GM23248 (cell line): ENCODE measurements at regions not wholly inside any gene's neighbourhood (a gene's known extent, or its start where the extent isn't known, plus 50 kb on each side); places are given as distances from the start of the nearest gene placed in this dataset.

Experiments used
- DNase-seq: peaks from one replicate; pipeline ENCODE4 v3.0.0-alpha.2; 2015
- H2AFZ ChIP-seq: fragments of 200-600 bp; sonication (generic); 2 replicates; pipeline ENCODE4 v1.6.1; 2016; ENCODE audit warnings: antibody characterized with exemption
- H3F3A ChIP-seq: fragments of 200-600 bp; sonication (generic); 2 replicates; pipeline ENCODE4 v1.6.1; 2016; ENCODE audit warnings: mild to moderate bottlenecking, antibody characterized with exemption, mixed run types; ENCODE audit not compliant: insufficient read depth
- H3K27ac ChIP-seq: fragments of 200-600 bp; sonication (generic); 2 replicates; pipeline ENCODE4 v1.5.1; 2016; ENCODE audit warnings: mild to moderate bottlenecking
- H3K27me3 ChIP-seq: fragments of 200-600 bp; sonication (generic); replicated peaks from 2 replicates; pipeline ENCODE4 v1.6.1; 2016; ENCODE audit warnings: mild to moderate bottlenecking; ENCODE audit not compliant: insufficient read depth
- H3K36me3 ChIP-seq: fragments of 200-600 bp; sonication (generic); 2 replicates; pipeline ENCODE4 v1.6.1; 2016; ENCODE audit warnings: low read depth, mild to moderate bottlenecking
- H3K4me1 ChIP-seq: fragments of 200-600 bp; sonication (generic); 2 replicates; pipeline ENCODE4 v1.6.1; 2016; ENCODE audit warnings: mild to moderate bottlenecking; ENCODE audit not compliant: insufficient read depth
- H3K4me2 ChIP-seq: fragments of 200-600 bp; sonication (generic); one replicate; pipeline ENCODE4 v1.6.1; 2016; ENCODE audit warnings: mild to moderate bottlenecking; ENCODE audit not compliant: unreplicated experiment
- H3K4me3 ChIP-seq: fragments of 200-600 bp; sonication (generic); 2 replicates; pipeline ENCODE4 v1.5.1; 2016; ENCODE audit warnings: mild to moderate bottlenecking
- H3K79me2 ChIP-seq: fragments of 200-600 bp; sonication (generic); 2 replicates; pipeline ENCODE4 v1.6.1; 2016; ENCODE audit warnings: mild to moderate bottlenecking; ENCODE audit not compliant: insufficient read depth
- H3K9ac ChIP-seq: fragments of 200-600 bp; sonication (generic); 2 replicates; pipeline ENCODE4 v1.6.1; 2016; ENCODE audit warnings: mild to moderate bottlenecking
- H3K9me2 ChIP-seq: fragments of 200-600 bp; sonication (generic); 2 replicates; pipeline ENCODE4 v1.6.1; 2016; ENCODE audit warnings: mixed run types, mild to moderate bottlenecking, moderate library complexity; ENCODE audit not compliant: insufficient read depth
- H3K9me3 ChIP-seq: fragments of 200-600 bp; sonication (generic); one replicate; pipeline ENCODE4 v1.6.1; 2017; ENCODE audit warnings: low read depth
- H4K20me1 ChIP-seq: fragments of 200-600 bp; sonication (generic); 2 replicates; pipeline ENCODE4 v1.6.0; 2016; ENCODE audit not compliant: insufficient read depth
- EZH2 ChIP-seq: fragments of 200-600 bp; sonication (generic); IDR thresholded peaks from 2 replicates; pipeline ENCODE4 v1.6.1; 2018; ENCODE audit warnings: antibody characterized with exemption, mild to moderate bottlenecking; ENCODE audit not compliant: insufficient read depth, poor library complexity, severe bottlenecking
- EZH2phosphoT487 ChIP-seq: fragments of 200-600 bp; sonication (generic); IDR thresholded peaks from 2 replicates; pipeline ENCODE4 v1.6.1; 2018; ENCODE audit warnings: antibody characterized with exemption, moderate library complexity, mild to moderate bottlenecking, low read depth; ENCODE audit not compliant: insufficient read depth
- WGBS, 2 experiments: methylation state at CpG; one replicate each; pipeline ENCODE4 v1.1.6; 2015 to 2017; ENCODE audit warnings: low lambda C conversion rate in 2 of 2, low coverage in 1 of 2; ENCODE audit errors: missing lambda C conversion rate in 2 of 2; 5-methylcytosine and 5-hydroxymethylcytosine counted together
- in situ Hi-C: fragments of 300-500 bp; cut with MboI; formaldehyde crosslinking; loops from 2 replicates; pipeline ENCODE4 v1.15.0; 2020

GRCh38 chr6:132166526-132167051 lies 215.4 kb upstream of the CCN2 start:
- 45 to 67% methylated on average over 1 of the region's 1 CpG for WGBS, 2 experiments
- no peak overlapping the region for H3K27ac ChIP-seq
- H3K9ac ChIP-seq: no peak overlapping the region
- no peaks in the 10 kb centered on the region for H3F3A ChIP-seq
- TF ChIP-seq EZH2 (no peak), EZH2phosphoT487 (no peak)
- in situ Hi-C loops: no loop called here
- H3K4me2 ChIP-seq: no peak overlapping the region
- H2AFZ ChIP-seq: no peak overlapping the region
- no peaks in the 10 kb centered on the region for H3K9me3 ChIP-seq
- H3K79me2 ChIP-seq: no peaks in the 10 kb centered on the region
- H4K20me1 ChIP-seq: no peaks in the 10 kb centered on the region
- no peak overlapping the region for H3K4me3 ChIP-seq
- no peaks in the 10 kb centered on the region for H3K4me1 ChIP-seq
- H3K27me3 ChIP-seq: no peaks in the 10 kb centered on the region
- no peak for DNase-seq
- no peaks in the 10 kb centered on the region for H3K9me2 ChIP-seq
- H3K36me3 ChIP-seq: no peaks in the 10 kb centered on the region

GRCh38 chr6:132165677-132166076 lies 214.5 kb upstream of the CCN2 start:
- Histone ChIP-seq H3K4me2 (no peak overlapping the region), H3K9ac (no peak overlapping the region), H3K79me2 (no peaks in the 10 kb centered on the region), H4K20me1 (no peaks in the 10 kb centered on the region), H3F3A (no peaks in the 10 kb centered on the region), H3K9me3 (no peaks in the 10 kb centered on the region), H3K36me3 (no peaks in the 10 kb centered on the region), H3K27me3 (no peaks in the 10 kb centered on the region), H3K4me3 (no peak overlapping the region), H3K27ac (no peak overlapping the region), H3K4me1 (peaks cover 4% of the 10 kb centered on the region; the same call in 1 of the 2 replicates), H2AFZ (no peak overlapping the region), H3K9me2 (no peaks in the 10 kb centered on the region)
- in situ Hi-C loops: no loop called here
- TF ChIP-seq EZH2phosphoT487 (no peak), EZH2 (no peak)
- no peak for DNase-seq
- 97 to 99% methylated on average over 2 of the region's 2 CpGs for WGBS, 2 experiments

- Histone ChIP-seq H3K27ac (no peak overlapping the region), H3K27me3 (no peaks in the 10 kb centered on the region), H3K9me2 (no peaks in the 10 kb centered on the region), H3F3A (no peaks in the 10 kb centered on the region), H3K79me2 (no peaks in the 10 kb centered on the region), H3K36me3 (no peaks in the 10 kb centered on the region), H3K4me3 (no peak overlapping the region), H3K4me2 (no peak overlapping the region), H3K9me3 (no peaks in the 10 kb centered on the region), H3K9ac (no peak overlapping the region), H3K4me1 (peaks cover 4% of the 10 kb centered on the region; the same call in 1 of the 2 replicates), H2AFZ (no peak overlapping the region), H4K20me1 (no peaks in the 10 kb centered on the region)
- in situ Hi-C loops: no loop called here
- peak; percentile 55 for DNase-seq
- 34 to 48% methylated on average over 3 of the region's 3 CpGs for WGBS, 2 experiments
- no peak for TF ChIP-seq EZH2phosphoT487
- no peak for TF ChIP-seq EZH2
These were observed 210.1 kb upstream of the CCN2 start for GRCh38 chr6:132161283-132161682.

GRCh38 chr6:132153221-132153898 lies 202.2 kb upstream of the CCN2 start:
- no peaks in the 10 kb centered on the region for H4K20me1 ChIP-seq
- peak overlapping the region; percentile 93 for H3K27ac ChIP-seq
- 1% methylated on average over 9 of the region's 9 CpGs for WGBS, 2 experiments
- H3K9me3 ChIP-seq: no peaks in the 10 kb centered on the region
- peak overlapping the region; percentile 79 for H3K9ac ChIP-seq
- H3K4me3 ChIP-seq: peak overlapping the region; percentile 64
- DNase-seq: peak; percentile 91
- no peaks in the 10 kb centered on the region for H3K79me2 ChIP-seq
- H3K27me3 ChIP-seq: no peaks in the 10 kb centered on the region
- H3K36me3 ChIP-seq: no peaks in the 10 kb centered on the region
- in situ Hi-C loops: no loop called here
- H3K4me1 ChIP-seq: peaks cover 43% of the 10 kb centered on the region
- no peaks in the 10 kb centered on the region for H3K9me2 ChIP-seq
- peak overlapping the region; percentile 66 for H2AFZ ChIP-seq
- TF ChIP-seq EZH2phosphoT487 (peak; percentile 88), EZH2 (no peak)
- peak overlapping the region; percentile 89 for H3K4me2 ChIP-seq
- peaks cover 29% of the 10 kb centered on the region for H3F3A ChIP-seq
